Endothelial cell (in vitro differentiated cells): ENCODE measurements at regions not wholly inside any gene's neighbourhood (a gene's known extent, or its start where the extent isn't known, plus 50 kb on each side); places are given as distances from the start of the nearest gene placed in this dataset.

Source experiments
- DNase-seq: peaks from one replicate; pipeline ENCODE4 v3.0.0; 2021; ENCODE audit warnings: low spot score
- H3K27ac Mint-ChIP-seq: one replicate; pipeline ENCODE4 v1.8.0; 2021; ENCODE audit warnings: mixed read lengths, inconsistent platforms; ENCODE audit not compliant: unreplicated experiment
- H3K27me3 Mint-ChIP-seq: one replicate; pipeline ENCODE4 v1.8.0; 2021; ENCODE audit warnings: mild to moderate bottlenecking, moderate library complexity, mixed read lengths, inconsistent platforms; ENCODE audit not compliant: unreplicated experiment
- H3K36me3 Mint-ChIP-seq: one replicate; pipeline ENCODE4 v1.8.0; 2021; ENCODE audit warnings: mild to moderate bottlenecking, low read depth, mixed read lengths, inconsistent platforms; ENCODE audit not compliant: unreplicated experiment
- H3K4me1 Mint-ChIP-seq: one replicate; pipeline ENCODE4 v1.8.0; 2021; ENCODE audit warnings: mild to moderate bottlenecking, mixed read lengths, inconsistent platforms; ENCODE audit not compliant: unreplicated experiment
- H3K4me3 Mint-ChIP-seq: one replicate; pipeline ENCODE4 v1.8.0; 2021; ENCODE audit warnings: mild to moderate bottlenecking, mixed read lengths, inconsistent platforms; ENCODE audit not compliant: unreplicated experiment
- H3K9me3 Mint-ChIP-seq: one replicate; pipeline ENCODE4 v1.8.0; 2021; ENCODE audit warnings: mixed read lengths, inconsistent platforms; ENCODE audit not compliant: unreplicated experiment
- TF ChIP-seq, protein P1 (sequence below): fragments of 200-600 bp; sonication (generic); IDR thresholded peaks from one replicate; pipeline ENCODE4 v1.5.0; 2021; ENCODE audit warnings: antibody characterized with exemption; ENCODE audit not compliant: unreplicated experiment

DNA sequence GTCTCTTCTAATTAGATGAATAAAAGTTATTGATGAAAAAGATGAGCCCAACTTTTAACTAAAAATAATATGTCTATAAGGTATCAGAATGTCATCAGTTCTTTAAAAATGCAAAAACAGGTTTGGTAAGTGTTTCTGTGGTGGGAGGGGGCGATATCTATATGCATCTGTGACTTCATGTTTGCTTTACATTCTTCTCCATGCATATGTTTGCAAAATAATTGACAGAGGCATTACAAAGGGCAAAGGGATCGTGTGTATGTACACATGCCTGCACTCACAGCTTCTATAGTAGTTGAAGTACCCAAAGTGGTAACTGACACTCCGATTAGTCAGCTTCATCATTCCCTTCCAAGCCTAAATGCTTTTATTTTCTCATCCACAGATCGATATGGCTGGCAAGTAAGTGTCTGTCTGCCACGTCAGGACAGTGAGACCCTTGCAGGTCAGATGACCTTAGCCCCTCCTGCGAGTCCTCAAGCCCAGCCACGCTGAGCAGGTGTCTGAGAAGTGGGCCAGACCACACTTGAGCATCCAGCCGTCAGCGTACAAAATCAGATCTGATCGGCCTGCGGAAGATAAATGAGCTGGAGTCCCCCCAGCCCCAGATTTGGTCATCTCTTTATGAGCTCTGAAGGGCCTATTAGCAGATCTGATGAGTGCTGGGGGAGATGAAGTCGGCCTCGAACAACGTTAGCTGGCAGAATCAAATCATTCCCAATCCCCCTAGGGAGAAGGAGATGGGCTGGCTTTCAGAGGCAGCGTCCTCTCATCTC lies 369.1 kb downstream of the MAFB start:
- no peaks in the 10 kb centered on the region for H3K36me3 Mint-ChIP-seq
- no peaks in the 10 kb centered on the region for H3K27me3 Mint-ChIP-seq
- DNase-seq: no peak
- no peak overlapping the region for H3K27ac Mint-ChIP-seq
- no peaks in the 10 kb centered on the region for H3K4me1 Mint-ChIP-seq
- no peaks in the 10 kb centered on the region for H3K9me3 Mint-ChIP-seq
- TF ChIP-seq, protein P1, sequence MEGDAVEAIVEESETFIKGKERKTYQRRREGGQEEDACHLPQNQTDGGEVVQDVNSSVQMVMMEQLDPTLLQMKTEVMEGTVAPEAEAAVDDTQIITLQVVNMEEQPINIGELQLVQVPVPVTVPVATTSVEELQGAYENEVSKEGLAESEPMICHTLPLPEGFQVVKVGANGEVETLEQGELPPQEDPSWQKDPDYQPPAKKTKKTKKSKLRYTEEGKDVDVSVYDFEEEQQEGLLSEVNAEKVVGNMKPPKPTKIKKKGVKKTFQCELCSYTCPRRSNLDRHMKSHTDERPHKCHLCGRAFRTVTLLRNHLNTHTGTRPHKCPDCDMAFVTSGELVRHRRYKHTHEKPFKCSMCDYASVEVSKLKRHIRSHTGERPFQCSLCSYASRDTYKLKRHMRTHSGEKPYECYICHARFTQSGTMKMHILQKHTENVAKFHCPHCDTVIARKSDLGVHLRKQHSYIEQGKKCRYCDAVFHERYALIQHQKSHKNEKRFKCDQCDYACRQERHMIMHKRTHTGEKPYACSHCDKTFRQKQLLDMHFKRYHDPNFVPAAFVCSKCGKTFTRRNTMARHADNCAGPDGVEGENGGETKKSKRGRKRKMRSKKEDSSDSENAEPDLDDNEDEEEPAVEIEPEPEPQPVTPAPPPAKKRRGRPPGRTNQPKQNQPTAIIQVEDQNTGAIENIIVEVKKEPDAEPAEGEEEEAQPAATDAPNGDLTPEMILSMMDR: no peak
- H3K4me3 Mint-ChIP-seq: no peak overlapping the region

DNA sequence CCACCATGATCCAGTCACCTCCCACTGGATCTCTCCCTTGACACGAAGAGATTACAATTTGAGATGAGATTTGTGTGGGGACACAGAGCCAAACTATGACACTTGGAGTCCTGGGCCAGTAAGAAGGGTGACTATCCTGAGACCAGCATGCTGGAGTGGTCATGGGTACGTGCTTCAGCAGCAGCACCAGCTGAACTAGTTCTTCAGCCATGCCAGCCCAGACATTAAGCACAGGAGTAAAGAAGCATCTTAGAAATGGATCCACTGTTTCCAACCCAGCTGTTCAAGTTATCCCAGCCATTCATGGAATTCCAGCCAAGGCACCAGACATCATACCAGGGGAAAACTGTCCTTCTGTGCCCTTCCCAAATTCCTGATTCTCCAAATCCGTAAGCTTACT lies 370.0 kb downstream of the MAFB start:
- no peak for DNase-seq

GRCh38 chr20:40317156-40317790 lies 371.8 kb downstream of the MAFB start:
- Mint-ChIP-seq H3K36me3 (no peaks in the 10 kb centered on the region), H3K4me1 (no peaks in the 10 kb centered on the region), H3K9me3 (no peaks in the 10 kb centered on the region), H3K4me3 (no peak overlapping the region), H3K27me3 (no peaks in the 10 kb centered on the region), H3K27ac (no peak overlapping the region)
- TF ChIP-seq, protein P1: no peak
- DNase-seq: no peak

More for the DNA sequence above, 370.0 kb downstream of the MAFB start:
- Mint-ChIP-seq H3K9me3 (no peaks in the 10 kb centered on the region), H3K27ac (no peak overlapping the region), H3K4me3 (no peak overlapping the region), H3K4me1 (no peaks in the 10 kb centered on the region), H3K27me3 (no peaks in the 10 kb centered on the region), H3K36me3 (no peaks in the 10 kb centered on the region)
- TF ChIP-seq, protein P1: no peak

- Mint-ChIP-seq H3K4me1 (no peaks in the 10 kb centered on the region), H3K4me3 (no peak overlapping the region), H3K27me3 (no peaks in the 10 kb centered on the region), H3K36me3 (no peaks in the 10 kb centered on the region), H3K27ac (no peak overlapping the region), H3K9me3 (no peaks in the 10 kb centered on the region)
- TF ChIP-seq, protein P1: no peak
- no peak for DNase-seq
Measured at GRCh38 chr20:40314278-40314677, 374.8 kb downstream of the MAFB start.

GRCh38 chr20:40313730-40314129 lies 375.3 kb downstream of the MAFB start:
- Mint-ChIP-seq H3K4me1 (no peaks in the 10 kb centered on the region), H3K9me3 (no peaks in the 10 kb centered on the region), H3K27me3 (no peaks in the 10 kb centered on the region), H3K27ac (no peak overlapping the region), H3K4me3 (no peak overlapping the region), H3K36me3 (no peaks in the 10 kb centered on the region)
- DNase-seq: no peak
- TF ChIP-seq, protein P1: no peak
